SU-DHL-6 (cell line): ENCODE measurements at regions not wholly inside any gene's neighbourhood (a gene's known extent, or its start where the extent isn't known, plus 50 kb on each side); places are given as distances from the start of the nearest gene placed in this dataset.

Source experiments
- H2AFZ ChIP-seq: fragments of 200-600 bp; sonication (generic); 2 replicates; pipeline ENCODE4 v1.6.1; 2014; ENCODE audit warnings: low read depth, mild to moderate bottlenecking, moderate library complexity, mixed read lengths, antibody characterized with exemption, low read length; ENCODE audit not compliant: severe bottlenecking
- H3F3A ChIP-seq: fragments of 200-600 bp; shearing (Covaris generic); 2 replicates; pipeline ENCODE4 v1.6.0; 2016; ENCODE audit warnings: antibody characterized with exemption, mild to moderate bottlenecking; ENCODE audit not compliant: insufficient read depth
- H3K27ac ChIP-seq: fragments of 200-600 bp; sonication (generic); 2 replicates; pipeline ENCODE4 v1.5.1; 2016; ENCODE audit warnings: low read depth, mild to moderate bottlenecking, low read length, moderate library complexity, mixed read lengths
- H3K27me3 ChIP-seq: fragments of 200-600 bp; sonication (generic), shearing (Covaris generic); 2 replicates; pipeline ENCODE4 v1.6.0; 2014; ENCODE audit warnings: mild to moderate bottlenecking, low read length
- H3K36me3 ChIP-seq: fragments of 200-600 bp; sonication (generic); 2 replicates; pipeline ENCODE4 v1.6.1; 2014; ENCODE audit warnings: mild to moderate bottlenecking, low read length, mixed read lengths
- H3K4me2 ChIP-seq: fragments of 300-600, 200-600 bp; shearing (Covaris generic), sonication (generic); 2 replicates; pipeline ENCODE4 v1.6.0; 2014; ENCODE audit warnings: low read length, low read depth, mild to moderate bottlenecking; ENCODE audit not compliant: poor library complexity, severe bottlenecking
- H3K4me3 ChIP-seq: fragments of 200-600 bp; sonication (generic); 2 replicates; pipeline ENCODE4 v1.5.1; 2014; ENCODE audit warnings: antibody characterized with exemption, low read length, mild to moderate bottlenecking, mixed read lengths; ENCODE audit not compliant: insufficient read depth, poor library complexity, severe bottlenecking
- H3K79me2 ChIP-seq: fragments of 200-600 bp; sonication (generic); 2 replicates; pipeline ENCODE4 v1.6.1; 2014; ENCODE audit warnings: mild to moderate bottlenecking, low read length, moderate library complexity; ENCODE audit not compliant: insufficient read depth
- H3K9ac ChIP-seq: fragments of 200-600 bp; sonication (generic); 2 replicates; pipeline ENCODE4 v1.7.0; 2014; ENCODE audit warnings: mild to moderate bottlenecking, low read length
- H3K9me2 ChIP-seq: fragments of 200-600 bp; sonication (generic); replicated peaks from 2 replicates; pipeline ENCODE4 v1.6.1; 2014; ENCODE audit warnings: low read length; ENCODE audit not compliant: insufficient read depth
- H3K9me3 ChIP-seq: fragments of 200-600 bp; sonication (generic); 2 replicates; pipeline ENCODE4 v1.6.1; 2014; ENCODE audit warnings: low read length, mixed read lengths; ENCODE audit not compliant: insufficient read depth
- H4K20me1 ChIP-seq: fragments of 200-600 bp; sonication (generic); 2 replicates; pipeline ENCODE4 v1.6.1; 2014; ENCODE audit warnings: low read depth, mild to moderate bottlenecking, antibody characterized with exemption, low read length, moderate library complexity, mixed read lengths
- CTCF ChIP-seq: fragments of 200-600 bp; sonication (generic); IDR thresholded peaks from one replicate; pipeline ENCODE4 v1.5.1; 2017; ENCODE audit warnings: antibody characterized with exemption, mild to moderate bottlenecking, low read length, moderate library complexity; ENCODE audit not compliant: insufficient read depth, poor library complexity, severe bottlenecking
- EZH2phosphoT487 ChIP-seq: fragments of 200-600 bp; sonication (generic), shearing (Covaris generic); conservative IDR thresholded peaks from 2 replicates; pipeline ENCODE4 v1.6.1; 2018; ENCODE audit warnings: mild to moderate bottlenecking, antibody characterized with exemption, low read length, moderate library complexity, mixed read lengths

GRCh38 chr9:71620746-71621145 is 147.6 kb downstream of the CEMIP2 start:
- H3K79me2 ChIP-seq = no peaks in the 10 kb centered on the region
- H3K36me3 ChIP-seq = no peaks in the 10 kb centered on the region
- TF ChIP-seq EZH2phosphoT487 (no peak), CTCF (no peak)
- H3K9me2 ChIP-seq = 0 out of 2 replicates have a peak, but pooled peaks cover 3% of the 10 kb centered on the region
- no peak overlapping the region for H2AFZ ChIP-seq
- no peak overlapping the region for H3K4me3 ChIP-seq
- H3K9me3 ChIP-seq = no peaks in the 10 kb centered on the region
- H3K27me3 ChIP-seq = no peaks in the 10 kb centered on the region
- H3K9ac ChIP-seq = no peak overlapping the region
- H3F3A ChIP-seq = no peaks in the 10 kb centered on the region
- H3K27ac ChIP-seq = no peak overlapping the region
- no peak overlapping the region for H3K4me2 ChIP-seq
- H4K20me1 ChIP-seq = no peaks in the 10 kb centered on the region

GRCh38 chr9:71620331-71620730 is 148.0 kb downstream of the CEMIP2 start:
- Histone ChIP-seq H2AFZ (no peak overlapping the region), H3K9me2 (0 out of 2 replicates have a peak, but pooled peaks cover 3% of the 10 kb centered on the region), H3F3A (no peaks in the 10 kb centered on the region), H3K4me2 (no peak overlapping the region), H3K27ac (no peak overlapping the region), H3K36me3 (no peaks in the 10 kb centered on the region), H3K4me3 (no peak overlapping the region), H3K27me3 (no peaks in the 10 kb centered on the region), H3K9me3 (no peaks in the 10 kb centered on the region), H4K20me1 (no peaks in the 10 kb centered on the region), H3K79me2 (no peaks in the 10 kb centered on the region), H3K9ac (no peak overlapping the region)
- TF ChIP-seq CTCF = no peak

GRCh38 chr9:71619926-71620325 is 148.4 kb downstream of the CEMIP2 start:
- TF ChIP-seq CTCF (no peak), EZH2phosphoT487 (no peak)

More at GRCh38 chr9:71619926-71620325, 148.4 kb downstream of the CEMIP2 start:
- Histone ChIP-seq H3K79me2 (no peaks in the 10 kb centered on the region), H3F3A (no peaks in the 10 kb centered on the region), H3K9me3 (no peaks in the 10 kb centered on the region), H3K4me3 (no peak overlapping the region), H3K9me2 (0 out of 2 replicates have a peak, but pooled peaks cover 3% of the 10 kb centered on the region), H3K36me3 (no peaks in the 10 kb centered on the region), H3K9ac (no peak overlapping the region), H3K4me2 (no peak overlapping the region), H4K20me1 (no peaks in the 10 kb centered on the region), H2AFZ (no peak overlapping the region), H3K27me3 (no peaks in the 10 kb centered on the region), H3K27ac (no peak overlapping the region)
